Psoas muscle (tissue), 7 donors: ENCODE measurements at regions not wholly inside any gene's neighbourhood (a gene's known extent, or its start where the extent isn't known, plus 50 kb on each side); places are given as distances from the start of the nearest gene placed in this dataset.
A peak's percentile ranks its signal among the peaks of the same experiment; 100 is the strongest.

ENCODE experiments used
- ATAC-seq, 4 donors: fragments of 200-7000 bp; cut with Tn5 transposase; one replicate each; pipeline ENCODE4 v1.9.1; 2020; ENCODE audit warnings: moderate library complexity in 3 of 4, mild to moderate bottlenecking in 2 of 4
- DNase-seq, 2 donors: peaks; one replicate each; pipeline ENCODE4 v3.0.0-alpha.2; 2020
- H3K27ac ChIP-seq: fragments of 200-600 bp; one replicate; pipeline ENCODE4 v1.8.0; 2022
- H3K27me3 ChIP-seq, 3 donors: fragments of 200-600 bp in 1 of 3; one replicate each; pipeline versions ENCODE4 v1.6.1 to v1.8.0; 2013 to 2022; ENCODE audit warnings: low read length in 2 of 3, mild to moderate bottlenecking in 2 of 3, moderate library complexity in 1 of 3; ENCODE audit not compliant: insufficient read depth in 3 of 3
- H3K36me3 ChIP-seq, 2 donors: fragments of 200-600 bp in 1 of 2; one replicate each; pipeline versions ENCODE4 v1.6.1 to v1.8.0; 2013 to 2022; ENCODE audit warnings: low read depth in 1 of 2, mild to moderate bottlenecking in 1 of 2, moderate library complexity in 1 of 2; ENCODE audit not compliant: insufficient read depth in 1 of 2
- H3K4me1 ChIP-seq: fragments of 200-600 bp; one replicate; pipeline ENCODE4 v1.8.0; 2022
- H3K4me3 ChIP-seq: fragments of 200-600 bp; one replicate; pipeline ENCODE4 v1.8.0; 2022; ENCODE audit warnings: mild to moderate bottlenecking
- H3K9me3 ChIP-seq: fragments of 200-600 bp; one replicate; pipeline ENCODE4 v1.8.0; 2022
- WGBS, 3 donors: extraction: QIAGEN DNeasy Blood & Tissue Kit; methylation state at CpG; one replicate each; pipeline versions ENCODE4 v1.1.6 to v1.1.7; 2013; 5-methylcytosine and 5-hydroxymethylcytosine counted together
- intact Hi-C, 2 donors: fragments of 100-400 bp; cut with DNase I; formaldehyde crosslinking; loops; one replicate each; pipeline versions ENCODE4 v1.11.0 to v1.14.2; 2022
- TF ChIP-seq, protein P1 (sequence below): fragments of 200-600 bp; IDR thresholded peaks from one replicate; pipeline ENCODE4 v1.8.0; 2022; ENCODE audit warnings: antibody characterized with exemption
- donor health status: healthy with polysubstance abuse.
- donor health status: DM: no; HTN: no; CAD: no; lungs with moderate emphysema.
- donor health status: Bipolar disorder and iron deficiency.
- donor health status: healthy.
- donor health status: DM: yes; HTN: yes; CAD: no.
- donor health status: DM: no; HTN: no; CAD: no.
- donor health status: DM: yes; HTN: yes; CAD: no.

- intact Hi-C loops, result no loop called here
- H3K9me3 ChIP-seq, result no peaks in the 10 kb centered on the region
- WGBS, 3 donors, result 43 to 81% (median 60%) methylated on average over 3 of the region's 3 CpGs
- TF ChIP-seq, protein P1, sequence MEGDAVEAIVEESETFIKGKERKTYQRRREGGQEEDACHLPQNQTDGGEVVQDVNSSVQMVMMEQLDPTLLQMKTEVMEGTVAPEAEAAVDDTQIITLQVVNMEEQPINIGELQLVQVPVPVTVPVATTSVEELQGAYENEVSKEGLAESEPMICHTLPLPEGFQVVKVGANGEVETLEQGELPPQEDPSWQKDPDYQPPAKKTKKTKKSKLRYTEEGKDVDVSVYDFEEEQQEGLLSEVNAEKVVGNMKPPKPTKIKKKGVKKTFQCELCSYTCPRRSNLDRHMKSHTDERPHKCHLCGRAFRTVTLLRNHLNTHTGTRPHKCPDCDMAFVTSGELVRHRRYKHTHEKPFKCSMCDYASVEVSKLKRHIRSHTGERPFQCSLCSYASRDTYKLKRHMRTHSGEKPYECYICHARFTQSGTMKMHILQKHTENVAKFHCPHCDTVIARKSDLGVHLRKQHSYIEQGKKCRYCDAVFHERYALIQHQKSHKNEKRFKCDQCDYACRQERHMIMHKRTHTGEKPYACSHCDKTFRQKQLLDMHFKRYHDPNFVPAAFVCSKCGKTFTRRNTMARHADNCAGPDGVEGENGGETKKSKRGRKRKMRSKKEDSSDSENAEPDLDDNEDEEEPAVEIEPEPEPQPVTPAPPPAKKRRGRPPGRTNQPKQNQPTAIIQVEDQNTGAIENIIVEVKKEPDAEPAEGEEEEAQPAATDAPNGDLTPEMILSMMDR, result no peak
- no peaks in the 10 kb centered on the region for H3K36me3 ChIP-seq
- no peak overlapping the region for H3K4me3 ChIP-seq
- ATAC-seq (no peak), DNase-seq (no peak)
- no peak overlapping the region for H3K27ac ChIP-seq
- no peaks in the 10 kb centered on the region for H3K4me1 ChIP-seq
- H3K27me3 ChIP-seq, result no peaks in the 10 kb centered on the region
Observed at GRCh38 chr14:29999013-29999539, 71.4 kb upstream of the PRKD1 start.

DNA sequence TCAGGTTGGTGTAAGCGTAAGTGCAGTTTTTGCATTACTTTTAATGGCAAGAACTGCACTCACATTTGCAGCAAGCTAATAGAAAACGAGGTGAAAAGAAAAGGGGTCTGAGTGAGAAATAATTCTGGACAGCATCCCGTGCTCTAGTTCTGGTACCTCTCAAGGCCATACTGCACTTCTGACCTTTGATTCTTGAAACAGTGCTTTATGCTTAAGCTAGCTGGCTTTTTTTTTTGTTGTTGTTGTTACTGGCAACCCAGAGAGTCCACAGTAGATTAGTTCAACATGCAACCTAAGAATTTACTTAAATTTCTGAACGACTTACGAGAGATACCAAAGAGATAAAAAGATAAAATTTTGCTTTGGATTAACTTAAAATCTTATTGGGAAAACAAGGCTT is 75.2 kb upstream of the PRKD1 start:
- intact Hi-C loops, result loop anchor here (5.0 to 10.0 kb wide), 2 partner anchors 451 to 1248 kb away; no protein-coding TSS in a partner anchor
- H3K4me1 ChIP-seq, result no peaks in the 10 kb centered on the region
- no peak for DNase-seq

GRCh38 chr14:30005114-30005808 is 77.6 kb upstream of the PRKD1 start:
- TF ChIP-seq, protein P1, result peak; percentile 71
- no peak overlapping the region for H3K4me3 ChIP-seq
- 50 to 51% (median 51%) methylated on average over 8 of the region's 8 CpGs for WGBS, 3 donors
- no peaks in the 10 kb centered on the region for H3K9me3 ChIP-seq
- H3K27me3 ChIP-seq, result no peaks in the 10 kb centered on the region
- ATAC-seq (peak in 3 of 4 donors; percentile 37 to 84 (median 64)), DNase-seq (no peak)
- no peaks in the 10 kb centered on the region for H3K36me3 ChIP-seq
- intact Hi-C loops, result loop anchor here in 1 of 2 donors (5.0 to 10.0 kb wide), 2 partner anchors 458 to 1250 kb away; no protein-coding TSS in a partner anchor
- H3K4me1 ChIP-seq, result no peaks in the 10 kb centered on the region
- H3K27ac ChIP-seq, result no peak overlapping the region

More for the DNA sequence above, 75.2 kb upstream of the PRKD1 start:
- Histone ChIP-seq H3K27ac (no peak overlapping the region), H3K36me3 (no peaks in the 10 kb centered on the region), H3K27me3 (no peaks in the 10 kb centered on the region), H3K4me3 (no peak overlapping the region), H3K9me3 (no peaks in the 10 kb centered on the region)
- ATAC-seq, result no peak
- 64 to 79% (median 73%) methylated on average over 5 of the region's 5 CpGs for whole genome bisulfite sequencing, 3 donors
- TF ChIP-seq, protein P1, result no peak

GRCh38 chr14:30006695-30007094 is 79.0 kb upstream of the PRKD1 start:
- Histone ChIP-seq H3K4me1 (no peaks in the 10 kb centered on the region), H3K9me3 (no peaks in the 10 kb centered on the region), H3K27me3 (no peaks in the 10 kb centered on the region), H3K27ac (no peak overlapping the region), H3K4me3 (no peak overlapping the region), H3K36me3 (no peaks in the 10 kb centered on the region)
- DNase-seq (no peak), ATAC-seq (no peak)
- intact Hi-C loops, result loop anchor here in 1 of 2 donors (5.0 to 10.0 kb wide), 2 partner anchors 459 to 1252 kb away; no protein-coding TSS in a partner anchor
- WGBS, 3 donors, result 76 to 84% (median 83%) methylated on average over 2 of the region's 2 CpGs
- TF ChIP-seq, protein P1, result no peak
